Neural crest cell (in vitro differentiated cells): ENCODE measurements at regions not wholly inside any gene's neighbourhood (a gene's known extent, or its start where the extent isn't known, plus 50 kb on each side); places are given as distances from the start of the nearest gene placed in this dataset.

Experiments used
- DNase-seq: peaks from one replicate; pipeline ENCODE4 v3.0.0; 2021; ENCODE audit warnings: low read depth, mixed read lengths, low spot score
- H3K27ac Mint-ChIP-seq: one replicate; pipeline ENCODE4 v1.8.0; 2021; ENCODE audit warnings: mild to moderate bottlenecking, mixed read lengths; ENCODE audit not compliant: unreplicated experiment
- H3K27me3 Mint-ChIP-seq: 2 replicates; pipeline ENCODE4 v1.8.0; 2021; ENCODE audit warnings: low read depth, mild to moderate bottlenecking, mixed read lengths
- H3K36me3 Mint-ChIP-seq: 2 replicates; pipeline ENCODE4 v1.8.0; 2021; ENCODE audit warnings: low read depth, mild to moderate bottlenecking, mixed read lengths
- H3K4me1 Mint-ChIP-seq: 2 replicates; pipeline ENCODE4 v1.8.0; 2021; ENCODE audit warnings: mixed read lengths
- H3K4me3 Mint-ChIP-seq: one replicate; pipeline ENCODE4 v1.8.0; 2021; ENCODE audit warnings: mild to moderate bottlenecking, mixed read lengths
- H3K9me3 Mint-ChIP-seq: 2 replicates; pipeline ENCODE4 v1.8.0; 2021; ENCODE audit warnings: mixed read lengths
- CTCF ChIP-seq: fragments of 200-600 bp; sonication (generic); conservative IDR thresholded peaks from 2 replicates; pipeline ENCODE4 v1.5.0; 2021; ENCODE audit warnings: antibody characterized with exemption, mild to moderate bottlenecking

- DNase-seq, result no peak
- Mint-ChIP-seq H3K27ac (no peak overlapping the region), H3K27me3 (no peaks in the 10 kb centered on the region), H3K36me3 (no peaks in the 10 kb centered on the region), H3K4me3 (no peak overlapping the region), H3K4me1 (peaks cover 7% of the 10 kb centered on the region), H3K9me3 (peaks cover 4% of the 10 kb centered on the region)
- TF ChIP-seq CTCF, result no peak
Measured at GRCh38 chrX:39194673-39195072, 393.4 kb downstream of the MID1IP1 start.

GRCh38 chrX:39195156-39195555 is 393.9 kb downstream of the MID1IP1 start:
- H3K9me3 Mint-ChIP-seq, result peaks cover 5% of the 10 kb centered on the region

GRCh38 chrX:39196192-39197102 is 395.2 kb downstream of the MID1IP1 start:
- no peaks in the 10 kb centered on the region for H3K27me3 Mint-ChIP-seq
- no peak overlapping the region for H3K4me3 Mint-ChIP-seq
- H3K9me3 Mint-ChIP-seq, result peaks cover 7% of the 10 kb centered on the region
- peaks cover 7% of the 10 kb centered on the region for H3K4me1 Mint-ChIP-seq
- DNase-seq, result no peak
- no peak overlapping the region for H3K27ac Mint-ChIP-seq
- no peaks in the 10 kb centered on the region for H3K36me3 Mint-ChIP-seq
- no peak for TF ChIP-seq CTCF

More at GRCh38 chrX:39195156-39195555, 393.9 kb downstream of the MID1IP1 start:
- peaks cover 7% of the 10 kb centered on the region for H3K4me1 Mint-ChIP-seq
- no peaks in the 10 kb centered on the region for H3K36me3 Mint-ChIP-seq
- no peak for DNase-seq
- no peaks in the 10 kb centered on the region for H3K27me3 Mint-ChIP-seq
- TF ChIP-seq CTCF, result no peak
- H3K27ac Mint-ChIP-seq, result no peak overlapping the region
- peak overlapping the region; percentile 34 for H3K4me3 Mint-ChIP-seq

GRCh38 chrX:39199429-39199828 is 398.2 kb downstream of the MID1IP1 start:
- H3K9me3 Mint-ChIP-seq, result peaks cover 7% of the 10 kb centered on the region

GRCh38 chrX:39201305-39201990 is 400.2 kb downstream of the MID1IP1 start:
- Mint-ChIP-seq H3K27me3 (no peaks in the 10 kb centered on the region), H3K4me3 (no peak overlapping the region), H3K36me3 (no peaks in the 10 kb centered on the region), H3K4me1 (no peaks in the 10 kb centered on the region), H3K9me3 (peaks cover 13% of the 10 kb centered on the region), H3K27ac (no peak overlapping the region)
- no peak for DNase-seq
- no peak for TF ChIP-seq CTCF

More at GRCh38 chrX:39199429-39199828, 398.2 kb downstream of the MID1IP1 start:
- H3K4me1 Mint-ChIP-seq, result peaks cover 7% of the 10 kb centered on the region
- no peaks in the 10 kb centered on the region for H3K27me3 Mint-ChIP-seq
- H3K4me3 Mint-ChIP-seq, result no peak overlapping the region
- no peaks in the 10 kb centered on the region for H3K36me3 Mint-ChIP-seq
- TF ChIP-seq CTCF, result no peak
- DNase-seq, result no peak
- no peak overlapping the region for H3K27ac Mint-ChIP-seq
